ENCODE measurements at regions not wholly inside any gene's neighbourhood (a gene's known extent, or its start where the extent isn't known, plus 50 kb on each side); places are given as distances from the start of the nearest gene placed in this dataset.
A peak's percentile ranks its signal among the peaks of the same experiment; 100 is the strongest.

DNA sequence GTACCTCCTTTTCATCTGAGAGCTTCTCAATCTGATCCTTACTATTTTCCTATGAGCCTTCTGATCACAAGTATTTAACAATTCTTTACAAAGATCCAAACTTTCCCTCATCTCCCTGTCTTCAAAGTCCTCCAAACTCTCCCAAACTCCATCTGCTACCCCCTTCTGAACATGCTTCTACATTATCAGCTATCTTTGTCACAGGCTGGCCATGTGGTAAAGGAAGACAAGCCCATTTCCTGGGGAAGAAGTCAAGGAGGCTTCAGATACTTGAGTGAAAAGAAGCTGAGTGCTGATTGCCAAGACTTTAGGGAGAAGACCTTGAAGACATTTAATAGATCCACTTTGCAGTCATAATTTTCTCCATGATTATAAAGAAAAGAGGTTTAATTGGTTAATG, 231.4 kb downstream of the CWH43 start:
- TF ChIP-seq SIN3A (IDR thresholded peaks at IDR 0.05; ENCODE audit: borderline replicate concordance, insufficient read depth, low read length), result no peak
- TF ChIP-seq POLR2AphosphoS5 (IDR thresholded peaks at IDR 0.05; ENCODE audit: low read depth, low read length), result no peak
- TF ChIP-seq FOXP2 (optimal IDR thresholded peaks at IDR 0.05; ENCODE audit: borderline replicate concordance, extremely low read depth, extremely low read length, insufficient read depth), result no peak
- TF ChIP-seq, protein P1, sequence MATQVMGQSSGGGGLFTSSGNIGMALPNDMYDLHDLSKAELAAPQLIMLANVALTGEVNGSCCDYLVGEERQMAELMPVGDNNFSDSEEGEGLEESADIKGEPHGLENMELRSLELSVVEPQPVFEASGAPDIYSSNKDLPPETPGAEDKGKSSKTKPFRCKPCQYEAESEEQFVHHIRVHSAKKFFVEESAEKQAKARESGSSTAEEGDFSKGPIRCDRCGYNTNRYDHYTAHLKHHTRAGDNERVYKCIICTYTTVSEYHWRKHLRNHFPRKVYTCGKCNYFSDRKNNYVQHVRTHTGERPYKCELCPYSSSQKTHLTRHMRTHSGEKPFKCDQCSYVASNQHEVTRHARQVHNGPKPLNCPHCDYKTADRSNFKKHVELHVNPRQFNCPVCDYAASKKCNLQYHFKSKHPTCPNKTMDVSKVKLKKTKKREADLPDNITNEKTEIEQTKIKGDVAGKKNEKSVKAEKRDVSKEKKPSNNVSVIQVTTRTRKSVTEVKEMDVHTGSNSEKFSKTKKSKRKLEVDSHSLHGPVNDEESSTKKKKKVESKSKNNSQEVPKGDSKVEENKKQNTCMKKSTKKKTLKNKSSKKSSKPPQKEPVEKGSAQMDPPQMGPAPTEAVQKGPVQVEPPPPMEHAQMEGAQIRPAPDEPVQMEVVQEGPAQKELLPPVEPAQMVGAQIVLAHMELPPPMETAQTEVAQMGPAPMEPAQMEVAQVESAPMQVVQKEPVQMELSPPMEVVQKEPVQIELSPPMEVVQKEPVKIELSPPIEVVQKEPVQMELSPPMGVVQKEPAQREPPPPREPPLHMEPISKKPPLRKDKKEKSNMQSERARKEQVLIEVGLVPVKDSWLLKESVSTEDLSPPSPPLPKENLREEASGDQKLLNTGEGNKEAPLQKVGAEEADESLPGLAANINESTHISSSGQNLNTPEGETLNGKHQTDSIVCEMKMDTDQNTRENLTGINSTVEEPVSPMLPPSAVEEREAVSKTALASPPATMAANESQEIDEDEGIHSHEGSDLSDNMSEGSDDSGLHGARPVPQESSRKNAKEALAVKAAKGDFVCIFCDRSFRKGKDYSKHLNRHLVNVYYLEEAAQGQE (IDR thresholded peaks at IDR 0.05; ENCODE audit: insufficient read depth in 1 of 2, low read depth in 2 of 2, low read length in 2 of 2), result no peak
- no peak for TF ChIP-seq TAF1 (IDR thresholded peaks at IDR 0.05; ENCODE audit: borderline replicate concordance, insufficient read depth, low read length)

GRCh38 chr4:49221209-49221608, 235.1 kb downstream of the CWH43 start:
- TF ChIP-seq FOXP2 (optimal IDR thresholded peaks at IDR 0.05; ENCODE audit: borderline replicate concordance, extremely low read depth, extremely low read length, insufficient read depth) (no peak), TAF1 (IDR thresholded peaks at IDR 0.05; ENCODE audit: borderline replicate concordance, insufficient read depth, low read length) (no peak), SIN3A (IDR thresholded peaks at IDR 0.05; ENCODE audit: borderline replicate concordance, insufficient read depth, low read length) (no peak), POLR2AphosphoS5 (IDR thresholded peaks at IDR 0.05; ENCODE audit: low read depth, low read length) (no peak)
- TF ChIP-seq, protein P1 (IDR thresholded peaks at IDR 0.05; ENCODE audit: insufficient read depth in 1 of 2, low read depth in 2 of 2, low read length in 2 of 2), result no peak

DNA sequence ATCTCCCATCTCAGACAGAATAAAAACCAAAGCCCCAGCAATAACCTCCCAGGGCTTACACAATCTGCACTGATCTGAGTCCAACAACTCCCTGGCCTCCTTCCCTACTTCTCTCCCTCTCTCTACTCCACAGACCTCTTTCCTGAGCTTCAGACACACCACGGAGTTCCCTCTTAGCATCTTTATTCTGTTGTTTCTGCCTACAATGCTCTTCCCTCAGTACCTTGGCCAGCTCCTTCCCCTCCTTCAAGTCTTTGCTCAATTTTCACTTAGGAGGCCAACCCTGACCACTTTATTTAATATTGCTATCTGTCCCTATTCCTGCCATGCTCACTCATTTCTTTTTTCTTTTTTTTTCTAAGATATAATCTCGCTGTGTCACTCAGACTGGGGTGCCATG, 276.7 kb downstream of the CWH43 start:
- TF ChIP-seq, protein P1 (IDR thresholded peaks at IDR 0.05; ENCODE audit: insufficient read depth in 1 of 2, low read depth in 2 of 2, low read length in 2 of 2), result peak in 1 of 2 experiments; percentile 67; a peak in 2 of 4 replicates

All from PFSK-1 (cell line).